Right atrium auricular region (tissue), 2 donors: ENCODE measurements at regions not wholly inside any gene's neighbourhood (a gene's known extent, or its start where the extent isn't known, plus 50 kb on each side); places are given as distances from the start of the nearest gene placed in this dataset.
"Not testable (repeated sequence)": the region's sequence is repeated elsewhere in the genome, so short reads cannot be mapped to it uniquely, and the experiment has no call there.

ENCODE experiments used
- DNase-seq: peaks from one replicate; pipeline ENCODE4 v3.0.0-alpha.2; 2019; ENCODE audit warnings: low spot score
- H3K27ac ChIP-seq, 2 donors: fragments of 200-600 bp; sonication (generic); 1 replicate in 1 of 2; 2 replicates in 1 of 2; pipeline ENCODE4 v1.5.1; 2016 to 2019
- H3K27me3 ChIP-seq, 2 donors: fragments of 200-600 bp; sonication (generic); one replicate each; pipeline versions ENCODE4 v1.5.1 to v1.6.0; 2017 to 2019
- H3K36me3 ChIP-seq: fragments of 200-600 bp; sonication (generic); one replicate; pipeline ENCODE4 v1.5.1; 2016
- H3K4me1 ChIP-seq, 2 donors: fragments of 200-600 bp; sonication (generic); one replicate each; pipeline versions ENCODE4 v1.5.1 to v1.6.0; 2017 to 2019
- H3K4me3 ChIP-seq, 2 donors: fragments of 200-600 bp; sonication (generic); 1 replicate in 1 of 2; 2 replicates in 1 of 2; pipeline ENCODE4 v1.5.1; 2017 to 2019; ENCODE audit warnings: mild to moderate bottlenecking in 1 of 2, moderate library complexity in 1 of 2
- H3K9me3 ChIP-seq, 2 donors: fragments of 200-600 bp; sonication (generic); one replicate each; pipeline ENCODE4 v1.5.1; 2019
- CTCF ChIP-seq, 2 donors: fragments of 200-600 bp; sonication (generic); IDR thresholded peaks; one replicate each; pipeline ENCODE4 v1.5.1; 2019; ENCODE audit warnings: antibody characterized with exemption in 2 of 2

- TF ChIP-seq CTCF (IDR thresholded peaks at IDR 0.05): no peak
- no peak for DNase-seq
These were observed 138.8 kb downstream of the DNAJB6 start for GRCh38 chr7:157475601-157476000.

DNA sequence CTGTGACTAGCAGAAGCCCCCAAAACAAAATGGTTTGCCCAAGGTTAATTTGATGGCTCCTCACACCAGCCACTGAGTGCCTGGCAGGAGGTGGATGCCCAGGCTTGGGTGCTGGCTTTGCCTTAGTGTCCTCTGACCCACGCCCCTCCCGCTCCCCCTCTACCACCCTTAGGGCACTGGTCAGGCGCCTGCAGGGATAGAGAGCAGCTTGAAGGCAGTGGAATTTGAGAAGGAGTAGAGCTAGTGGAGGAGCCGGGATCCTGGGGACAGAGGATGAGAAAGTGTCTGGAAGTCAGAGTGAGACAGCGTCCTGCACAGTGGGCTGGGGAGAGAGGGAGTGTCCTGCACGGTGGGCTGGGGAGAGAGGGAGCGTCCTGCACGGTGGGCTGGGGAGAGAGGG is 139.4 kb downstream of the DNAJB6 start:
- Histone ChIP-seq H3K9me3 (peaks cover 0 to 20% of the 10 kb centered on the region in 2 donors), H3K36me3 (no peaks in the 10 kb centered on the region), H3K4me3 (no peak overlapping the region), H3K27me3 (no peaks in the 10 kb centered on the region), H3K27ac (no peak overlapping the region), H3K4me1 (no peaks in the 10 kb centered on the region)
- no peak for DNase-seq
- TF ChIP-seq CTCF (IDR thresholded peaks at IDR 0.05): no peak

More at GRCh38 chr7:157475601-157476000, 138.8 kb downstream of the DNAJB6 start:
- H3K9me3 ChIP-seq: peaks cover 0 to 20% of the 10 kb centered on the region in 2 donors
- no peak overlapping the region for H3K4me3 ChIP-seq
- no peaks in the 10 kb centered on the region for H3K27me3 ChIP-seq
- no peak overlapping the region for H3K27ac ChIP-seq
- H3K4me1 ChIP-seq: no peaks in the 10 kb centered on the region
- H3K36me3 ChIP-seq: no peaks in the 10 kb centered on the region

DNA sequence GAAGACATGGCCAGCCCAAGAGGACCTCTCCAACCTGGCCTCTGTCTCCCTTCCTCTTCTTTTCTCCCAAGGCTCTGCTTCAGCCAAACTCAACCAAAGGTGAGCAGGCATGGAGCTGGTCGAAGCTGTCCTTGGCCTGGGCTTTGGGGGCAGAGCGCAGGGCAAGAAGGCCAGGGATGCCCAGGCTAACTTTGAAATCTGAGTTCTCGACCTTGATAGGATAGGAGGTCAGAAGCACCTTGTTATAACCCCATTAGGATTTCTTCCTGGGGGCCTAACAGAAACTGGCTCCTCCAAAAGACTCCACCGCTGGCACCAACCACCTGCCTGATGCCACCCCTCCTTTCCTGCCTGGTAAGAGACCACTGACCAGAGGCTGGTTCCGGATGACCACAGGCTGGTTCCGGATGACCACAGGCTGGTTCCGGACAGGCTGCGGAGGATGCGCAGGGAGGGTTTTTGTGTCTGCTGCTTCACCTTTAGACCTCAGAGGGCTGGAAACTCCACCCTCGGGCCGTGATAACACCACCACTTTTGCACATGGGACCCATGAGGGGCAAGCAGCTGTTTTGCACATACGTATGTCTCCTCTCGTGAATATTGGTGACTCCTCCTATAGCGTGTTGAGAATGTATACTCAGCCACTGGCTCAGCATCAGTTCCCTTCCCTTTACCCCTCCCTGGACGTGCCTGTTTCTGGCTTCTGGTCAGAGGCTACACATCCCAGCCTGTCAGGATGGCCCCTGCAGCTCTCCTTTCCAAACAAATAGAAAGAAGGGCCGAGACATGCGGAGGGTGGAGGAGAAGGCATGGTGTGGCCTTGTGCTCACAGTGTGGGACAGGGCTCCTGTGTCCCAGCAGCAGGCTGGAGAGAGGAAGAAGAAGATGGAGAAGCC is 140.1 kb downstream of the DNAJB6 start:
- H3K36me3 ChIP-seq: no peaks in the 10 kb centered on the region
- no peak for TF ChIP-seq CTCF (IDR thresholded peaks at IDR 0.05)
- H3K27me3 ChIP-seq: no peaks in the 10 kb centered on the region
- H3K27ac ChIP-seq: no peak overlapping the region
- no peaks in the 10 kb centered on the region for H3K4me1 ChIP-seq
- no peak for DNase-seq
- peaks cover 0 to 20% of the 10 kb centered on the region in 2 donors for H3K9me3 ChIP-seq
- H3K4me3 ChIP-seq: no peak overlapping the region

DNA sequence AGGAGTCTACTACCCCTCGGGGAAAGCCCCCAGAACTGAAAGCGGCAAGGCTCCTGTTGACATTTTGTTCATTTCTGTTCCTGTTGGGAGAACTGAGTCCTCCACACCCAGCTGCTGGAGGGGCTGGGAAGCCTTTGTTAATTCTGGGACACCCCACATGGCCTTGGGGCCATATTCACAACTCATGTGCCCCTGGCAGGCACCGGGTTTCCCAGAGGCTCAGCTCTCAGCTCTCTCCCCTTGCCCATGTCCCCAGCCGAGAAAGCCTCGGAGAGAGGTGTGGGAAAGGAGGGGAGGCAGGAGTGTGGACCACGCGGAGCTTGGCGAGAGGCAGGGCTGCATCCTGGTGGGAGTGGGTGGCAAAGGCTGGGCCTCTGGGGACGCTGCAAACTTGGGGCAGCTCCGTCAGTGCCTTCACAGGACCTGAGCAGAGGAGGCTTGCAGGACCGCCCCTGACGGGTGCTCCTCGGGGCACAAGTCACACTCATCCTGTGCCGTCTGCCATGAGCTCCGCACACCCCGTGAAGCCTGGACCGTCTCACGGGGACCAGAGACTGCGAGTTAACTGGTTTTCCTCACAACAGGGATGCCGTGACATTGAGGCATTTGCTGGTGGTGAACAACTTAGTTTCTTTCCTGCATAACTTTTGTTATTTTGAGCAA is 140.9 kb downstream of the DNAJB6 start:
- Histone ChIP-seq H3K4me3 (no peak overlapping the region), H3K4me1 (no peaks in the 10 kb centered on the region), H3K27ac (no peak overlapping the region), H3K27me3 (no peaks in the 10 kb centered on the region), H3K36me3 (no peaks in the 10 kb centered on the region), H3K9me3 (peaks cover 0 to 18% of the 10 kb centered on the region in 2 donors)
- DNase-seq: no peak
- TF ChIP-seq CTCF (IDR thresholded peaks at IDR 0.05): no peak

- not testable (repeated sequence) for H3K27me3 ChIP-seq, H3K9me3 ChIP-seq, H3K4me3 ChIP-seq, H3K27ac ChIP-seq, H3K4me1 ChIP-seq, H3K36me3 ChIP-seq, DNase-seq
These were observed 141.8 kb downstream of the DNAJB6 start for GRCh38 chr7:157478611-157479010.

GRCh38 chr7:157479326-157479725 is 142.5 kb downstream of the DNAJB6 start:
- no peak for TF ChIP-seq CTCF (IDR thresholded peaks at IDR 0.05)
- H3K4me1 ChIP-seq: no peaks in the 10 kb centered on the region
- H3K27me3 ChIP-seq: no peaks in the 10 kb centered on the region
- H3K27ac ChIP-seq: no peak overlapping the region
- no peak overlapping the region for H3K4me3 ChIP-seq
- no peak for DNase-seq
- peaks cover 0 to 2% of the 10 kb centered on the region in 2 donors for H3K9me3 ChIP-seq
- H3K36me3 ChIP-seq: no peaks in the 10 kb centered on the region
